HEK293T (cell line): ENCODE measurements at regions not wholly inside any gene's neighbourhood (a gene's known extent, or its start where the extent isn't known, plus 50 kb on each side); places are given as distances from the start of the nearest gene placed in this dataset.

Experiments
- CTCF ChIA-PET: fragments of 350-600 bp; formaldehyde crosslinking; extraction: SDS; loops from one replicate; lab custom pipeline; 2021; ENCODE audit warnings: antibody characterized with exemption, inconsistent platforms; lab: Yijun Ruan, JAX
- POLR2A ChIA-PET: fragments of 350-600 bp; formaldehyde crosslinking; extraction: SDS; loops from one replicate; lab custom pipeline; 2020; ENCODE audit warnings: antibody characterized with exemption, inconsistent platforms; lab: Yijun Ruan, JAX
- DNase-seq: peaks from one replicate; pipeline ENCODE4 v3.0.0; 2012; ENCODE audit warnings: mixed read lengths; ENCODE audit errors: extremely low spot score
- ARNT ChIP-seq: fragments of 450-650 bp; IDR thresholded peaks from 2 replicates; pipeline ENCODE4 v1.6.1; 2017; ENCODE audit warnings: mild to moderate bottlenecking
- BHLHE40 ChIP-seq: fragments of 450-650 bp; IDR thresholded peaks from 2 replicates; pipeline ENCODE4 v1.6.1; 2016; ENCODE audit warnings: mild to moderate bottlenecking, moderate library complexity, borderline replicate concordance
- CTBP1 ChIP-seq: fragments of 450-650 bp; IDR thresholded peaks from 2 replicates; pipeline ENCODE4 v1.6.1; 2016; ENCODE audit warnings: borderline replicate concordance
- ELF4 ChIP-seq: fragments of 450-650 bp; IDR thresholded peaks from 2 replicates; pipeline ENCODE4 v1.6.1; 2017; ENCODE audit warnings: antibody characterized with exemption
- FOXA1 ChIP-seq: fragments of 450-650 bp; IDR thresholded peaks from 2 replicates; pipeline ENCODE4 v1.6.1; 2016; ENCODE audit warnings: mild to moderate bottlenecking
- FOXK2 ChIP-seq: fragments of 450-650 bp; IDR thresholded peaks from 2 replicates; pipeline ENCODE4 v1.6.1; 2016; ENCODE audit warnings: mild to moderate bottlenecking
- FOXM1 ChIP-seq: fragments of 450-650 bp; IDR thresholded peaks from 2 replicates; pipeline ENCODE4 v1.6.1; 2017; ENCODE audit warnings: mild to moderate bottlenecking, borderline replicate concordance
- HDGF ChIP-seq: fragments of 450-650 bp; IDR thresholded peaks from 2 replicates; pipeline ENCODE4 v1.6.1; 2017; ENCODE audit warnings: antibody characterized with exemption, borderline replicate concordance
- L3MBTL2 ChIP-seq: fragments of 450-650 bp; conservative IDR thresholded peaks from 2 replicates; pipeline ENCODE4 v1.6.1; 2016; ENCODE audit warnings: mild to moderate bottlenecking
- LEF1 ChIP-seq: fragments of 450-650 bp; IDR thresholded peaks from 2 replicates; pipeline ENCODE4 v1.6.1; 2017; ENCODE audit warnings: mild to moderate bottlenecking, borderline replicate concordance
- NFRKB ChIP-seq: fragments of 450-650 bp; IDR thresholded peaks from 2 replicates; pipeline ENCODE4 v1.6.1; 2016; ENCODE audit warnings: mild to moderate bottlenecking, moderate library complexity
- SP1 ChIP-seq: fragments of 450-650 bp; IDR thresholded peaks from 2 replicates; pipeline ENCODE4 v1.6.1; 2017
- SUZ12 ChIP-seq: fragments of 450-650 bp; IDR thresholded peaks from 2 replicates; pipeline ENCODE4 v1.6.1; 2016; ENCODE audit warnings: mild to moderate bottlenecking
- TARDBP ChIP-seq: fragments of 450-650 bp; IDR thresholded peaks from 2 replicates; pipeline ENCODE4 v1.6.1; 2016
- ZNF384 ChIP-seq: fragments of 450-650 bp; IDR thresholded peaks from 2 replicates; pipeline ENCODE4 v1.6.1; 2016
- TF ChIP-seq, protein P1 (sequence below): fragments of 450-650 bp; IDR thresholded peaks from 2 replicates; pipeline ENCODE4 v1.6.1; 2016

DNA sequence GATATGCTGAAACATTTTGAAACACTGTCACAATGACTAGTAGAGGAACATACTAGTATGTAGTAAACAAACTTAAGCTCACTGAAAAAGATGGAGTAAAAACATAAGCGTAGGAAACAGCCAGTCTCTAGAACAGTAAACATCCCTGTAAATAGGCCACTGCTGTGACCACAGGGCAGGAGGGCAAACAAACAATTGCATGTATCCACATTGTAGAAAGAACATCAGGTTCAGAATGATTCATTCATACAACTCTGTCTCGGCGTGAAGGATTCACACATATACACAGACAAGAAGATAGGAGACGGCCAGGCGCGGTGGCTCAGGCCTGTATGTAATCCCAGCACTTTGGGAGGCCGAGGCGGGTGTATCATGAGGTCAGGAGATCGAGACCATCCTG, 390.1 kb downstream of the IRS2 start:
- no peak for TF ChIP-seq SUZ12
- TF ChIP-seq FOXA1: no peak
- TF ChIP-seq NFRKB: no peak
- TF ChIP-seq, protein P1, sequence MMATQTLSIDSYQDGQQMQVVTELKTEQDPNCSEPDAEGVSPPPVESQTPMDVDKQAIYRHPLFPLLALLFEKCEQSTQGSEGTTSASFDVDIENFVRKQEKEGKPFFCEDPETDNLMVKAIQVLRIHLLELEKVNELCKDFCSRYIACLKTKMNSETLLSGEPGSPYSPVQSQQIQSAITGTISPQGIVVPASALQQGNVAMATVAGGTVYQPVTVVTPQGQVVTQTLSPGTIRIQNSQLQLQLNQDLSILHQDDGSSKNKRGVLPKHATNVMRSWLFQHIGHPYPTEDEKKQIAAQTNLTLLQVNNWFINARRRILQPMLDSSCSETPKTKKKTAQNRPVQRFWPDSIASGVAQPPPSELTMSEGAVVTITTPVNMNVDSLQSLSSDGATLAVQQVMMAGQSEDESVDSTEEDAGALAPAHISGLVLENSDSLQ: no peak
- TF ChIP-seq LEF1: no peak
- no peak for TF ChIP-seq FOXK2
- TF ChIP-seq FOXM1: no peak
- TF ChIP-seq ARNT: no peak
- TF ChIP-seq SP1: no peak
- TF ChIP-seq ZNF384: no peak
- no peak for TF ChIP-seq ELF4
- no peak for TF ChIP-seq BHLHE40
- no peak for TF ChIP-seq TARDBP
- no peak for TF ChIP-seq CTBP1
- no peak for TF ChIP-seq HDGF
- no peak for TF ChIP-seq L3MBTL2
- ChIA-PET CTCF (no interaction called here), POLR2A (no interaction called here)
- no peak for DNase-seq

DNA sequence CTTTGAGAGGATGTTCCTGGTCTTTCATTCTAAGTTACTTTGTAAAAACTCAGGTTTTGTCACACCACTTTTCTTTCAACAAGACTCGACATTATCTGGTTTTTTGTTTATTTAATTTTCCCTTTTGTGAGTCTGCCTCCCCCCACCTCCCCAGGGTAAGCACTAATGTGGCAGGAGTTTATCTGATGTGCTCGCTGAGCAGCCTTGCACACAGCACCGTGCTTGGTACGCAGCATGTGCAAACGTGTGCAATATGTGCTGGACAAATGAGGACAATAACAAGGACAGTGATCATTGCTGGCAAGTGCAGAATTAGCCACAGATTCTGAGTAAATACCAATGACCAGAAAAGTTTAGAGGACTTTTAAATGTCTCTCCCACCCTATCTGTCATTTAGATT, 391.4 kb downstream of the IRS2 start:
- POLR2A ChIA-PET: no interaction called here
- CTCF ChIA-PET: no interaction called here
- no peak for TF ChIP-seq L3MBTL2
- no peak for TF ChIP-seq SP1
- TF ChIP-seq ARNT: no peak
- TF ChIP-seq FOXK2: no peak
- TF ChIP-seq CTBP1: no peak
- no peak for TF ChIP-seq HDGF
- TF ChIP-seq LEF1: no peak
- TF ChIP-seq ELF4: no peak
- no peak for TF ChIP-seq BHLHE40
- TF ChIP-seq ZNF384: no peak
- TF ChIP-seq FOXA1: no peak
- no peak for TF ChIP-seq FOXM1
- TF ChIP-seq NFRKB: no peak
- no peak for TF ChIP-seq SUZ12
- TF ChIP-seq, protein P1: no peak
- no peak for TF ChIP-seq TARDBP
- no peak for DNase-seq

DNA sequence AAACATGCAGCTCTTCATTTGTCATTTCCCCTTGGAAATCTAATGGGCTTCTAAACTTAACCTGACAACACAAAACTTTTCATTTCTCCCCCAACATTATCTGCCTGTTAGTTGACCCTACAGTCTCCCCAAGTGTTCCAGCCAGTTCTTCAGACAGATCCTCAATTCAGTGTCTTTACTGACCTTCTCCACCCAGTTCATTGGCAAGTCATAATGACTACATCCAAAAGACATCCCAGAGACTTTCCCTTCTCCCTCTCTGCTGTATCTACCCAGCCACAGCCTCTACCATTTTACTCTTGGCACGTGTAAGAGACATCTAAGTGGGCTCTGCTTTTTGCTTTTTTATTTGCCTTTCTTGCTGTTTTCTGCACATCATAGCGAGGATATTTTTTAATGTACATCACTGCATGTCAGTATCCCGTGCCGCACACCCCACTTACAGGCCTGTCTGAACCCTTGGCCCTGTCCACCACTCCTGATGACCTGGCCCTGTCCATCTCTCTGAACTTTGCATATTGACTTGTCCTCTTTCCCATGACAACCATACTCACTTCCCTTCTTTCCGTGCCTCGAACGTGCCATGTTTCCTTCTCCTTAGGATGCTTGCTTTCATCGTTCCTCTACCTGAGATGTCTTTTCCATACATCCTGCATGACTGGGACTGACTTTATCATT, 391.9 kb downstream of the IRS2 start:
- CTCF ChIA-PET: no interaction called here
- no peak for TF ChIP-seq FOXM1
- no peak for TF ChIP-seq ELF4
- no peak for TF ChIP-seq LEF1
- TF ChIP-seq SP1: no peak
- TF ChIP-seq HDGF: no peak
- TF ChIP-seq NFRKB: no peak
- TF ChIP-seq BHLHE40: no peak
- no peak for TF ChIP-seq ZNF384
- no peak for TF ChIP-seq CTBP1
- TF ChIP-seq FOXA1: no peak
- no peak for TF ChIP-seq ARNT
- no peak for TF ChIP-seq SUZ12
- POLR2A ChIA-PET: no interaction called here
- no peak for DNase-seq

DNA sequence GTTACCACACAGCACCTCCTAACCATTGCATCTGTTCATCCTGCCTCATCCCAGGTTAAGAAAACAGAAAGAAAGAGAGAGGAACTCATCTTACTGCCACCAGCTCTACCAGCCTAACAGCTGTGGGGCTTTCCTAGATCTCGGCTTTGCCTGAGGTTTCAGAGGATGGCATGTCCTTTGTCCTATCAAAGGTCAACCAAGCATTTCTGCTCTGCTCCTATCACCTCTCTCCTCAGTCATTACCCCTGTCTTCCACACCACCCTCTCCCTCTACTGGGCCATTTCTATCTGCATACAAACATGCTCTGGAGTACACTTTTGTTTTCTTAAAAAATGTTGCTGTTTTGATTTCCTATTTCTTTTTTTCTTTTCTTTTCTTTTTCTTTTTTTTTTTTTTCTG, 393.3 kb downstream of the IRS2 start:
- POLR2A ChIA-PET: no interaction called here
- no peak for DNase-seq
- CTCF ChIA-PET: no interaction called here
- TF ChIP-seq FOXM1: no peak
- TF ChIP-seq NFRKB: no peak
- TF ChIP-seq ARNT: no peak
- no peak for TF ChIP-seq SUZ12
- no peak for TF ChIP-seq ELF4
- TF ChIP-seq TARDBP: no peak
- no peak for TF ChIP-seq LEF1
- no peak for TF ChIP-seq FOXK2
- TF ChIP-seq SP1: no peak
- TF ChIP-seq BHLHE40: no peak
- no peak for TF ChIP-seq HDGF
- TF ChIP-seq L3MBTL2: no peak
- TF ChIP-seq CTBP1: no peak
- TF ChIP-seq, protein P1: no peak
- TF ChIP-seq ZNF384: no peak
- no peak for TF ChIP-seq FOXA1

DNA sequence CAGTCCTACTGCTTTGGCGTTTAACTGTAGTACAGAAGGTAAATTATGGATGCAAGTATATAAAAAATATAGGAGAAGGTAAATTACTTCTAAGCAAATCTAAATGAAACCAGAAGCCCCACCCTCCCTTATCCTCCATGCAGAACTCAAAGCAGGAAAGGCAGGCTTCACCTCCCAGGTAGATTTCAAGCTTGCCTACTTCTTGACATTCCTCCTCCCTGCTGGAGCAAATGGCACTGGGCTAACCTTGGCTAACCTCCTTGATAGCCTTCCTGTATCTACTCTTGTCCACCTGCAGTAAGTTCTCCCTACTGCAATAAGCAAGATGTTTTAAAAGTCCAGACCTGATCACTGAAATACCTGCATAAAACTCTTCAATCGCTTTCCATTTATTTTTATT, 396.0 kb downstream of the IRS2 start:
- TF ChIP-seq, protein P1: no peak
- no peak for DNase-seq
- POLR2A ChIA-PET: no interaction called here
- CTCF ChIA-PET: no interaction called here

DNA sequence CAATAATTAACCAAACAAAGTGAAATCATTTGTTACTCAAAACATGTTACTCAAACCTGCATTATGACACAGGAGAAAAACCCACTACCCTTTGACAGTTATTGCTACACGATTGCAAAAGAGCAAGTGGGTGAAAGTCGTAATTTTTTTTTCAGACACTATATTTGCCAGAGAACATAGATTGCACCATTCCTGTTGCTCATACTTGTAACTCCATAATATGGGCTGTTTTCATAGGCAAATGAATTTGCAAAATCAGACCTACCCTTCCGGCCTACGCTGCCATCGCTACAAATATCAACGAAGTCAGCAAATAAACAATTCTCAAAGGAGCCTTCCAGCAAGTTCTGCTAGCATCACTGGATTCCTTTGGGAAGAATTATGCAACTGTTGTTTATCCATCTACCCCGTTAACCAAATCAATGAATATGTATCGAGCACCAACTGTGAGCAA, 396.5 kb downstream of the IRS2 start:
- DNase-seq: no peak
- TF ChIP-seq BHLHE40 (no peak), CTBP1 (no peak), SP1 (no peak), ARNT (no peak), L3MBTL2 (no peak), NFRKB (no peak), TARDBP (no peak), LEF1 (no peak), FOXM1 (no peak), ELF4 (no peak), FOXA1 (no peak), SUZ12 (no peak), ZNF384 (no peak)
- TF ChIP-seq, protein P1: no peak
- ChIA-PET POLR2A (no interaction called here), CTCF (no interaction called here)
